ENCODE measurements at regions not wholly inside any gene's neighbourhood (a gene's known extent, or its start where the extent isn't known, plus 50 kb on each side); places are given as distances from the start of the nearest gene placed in this dataset.
"Not testable (repeated sequence)": the region's sequence is repeated elsewhere in the genome, so short reads cannot be mapped to it uniquely, and the experiment has no call there.

GRCh38 chr15:22224961-22225360 is 144.6 kb downstream of the OR4M2 start:
- not testable (repeated sequence) for TF ChIP-seq POLR2A, POLR2AphosphoS5 (IDR thresholded peaks at IDR 0.05; ENCODE audit: low read depth, low read length)

Measured in GM12892 (cell line).